ENCODE measurements at regions not wholly inside any gene's neighbourhood (a gene's known extent, or its start where the extent isn't known, plus 50 kb on each side); places are given as distances from the start of the nearest gene placed in this dataset.

GRCh38 chr20:7609251-7609650 is 331.0 kb downstream of the HAO1 start:
- H3K4me1 ChIP-seq (ENCODE audit: insufficient read depth), result no peaks in the 10 kb centered on the region
- H3K36me3 ChIP-seq (ENCODE audit: insufficient read depth), result no peaks in the 10 kb centered on the region
- DNase-seq (ENCODE audit: extremely low spot score), result no peak
- H3K4me3 ChIP-seq (ENCODE audit: low read depth, low read length), result no peak overlapping the region
- H3K27ac ChIP-seq (ENCODE audit: low read depth), result no peak overlapping the region

- 55% methylated on average over 4 of the region's 4 CpGs for WGBS
These were observed 329.6 kb downstream of the HAO1 start for GRCh38 chr20:7610681-7611080.

GRCh38 chr20:7617797-7618196 is 322.5 kb downstream of the HAO1 start:
- H3K27ac ChIP-seq (ENCODE audit: low read depth), result no peak overlapping the region
- no peak overlapping the region for H3K4me3 ChIP-seq (ENCODE audit: low read depth, low read length)
- no peaks in the 10 kb centered on the region for H3K4me1 ChIP-seq (ENCODE audit: insufficient read depth)
- DNase-seq (ENCODE audit: extremely low spot score), result no peak
- H3K36me3 ChIP-seq (ENCODE audit: insufficient read depth), result no peaks in the 10 kb centered on the region
- 71% methylated on average over 2 of the region's 2 CpGs for WGBS

More at GRCh38 chr20:7610681-7611080, 329.6 kb downstream of the HAO1 start:
- DNase-seq (ENCODE audit: extremely low spot score), result no peak
- H3K4me1 ChIP-seq (ENCODE audit: insufficient read depth), result no peaks in the 10 kb centered on the region
- H3K27ac ChIP-seq (ENCODE audit: low read depth), result no peak overlapping the region
- H3K4me3 ChIP-seq (ENCODE audit: low read depth, low read length), result no peak overlapping the region
- no peaks in the 10 kb centered on the region for H3K36me3 ChIP-seq (ENCODE audit: insufficient read depth)

GRCh38 chr20:7622399-7622961 is 317.8 kb downstream of the HAO1 start:
- 94% methylated on average over 28 of the region's 28 CpGs for WGBS
- DNase-seq (ENCODE audit: extremely low spot score), result no peak
- Histone ChIP-seq H3K36me3 (ENCODE audit: insufficient read depth) (no peaks in the 10 kb centered on the region), H3K4me3 (ENCODE audit: low read depth, low read length) (no peak overlapping the region), H3K4me1 (ENCODE audit: insufficient read depth) (no peaks in the 10 kb centered on the region), H3K27ac (ENCODE audit: low read depth) (no peak overlapping the region)

- no peak for DNase-seq (ENCODE audit: extremely low spot score)
- WGBS, result 81% methylated on average over 5 of the region's 5 CpGs
- H3K4me1 ChIP-seq (ENCODE audit: insufficient read depth), result no peaks in the 10 kb centered on the region
These were observed 315.4 kb downstream of the HAO1 start for GRCh38 chr20:7624886-7625285.

GRCh38 chr20:7627734-7628663 is 312.3 kb downstream of the HAO1 start:
- Histone ChIP-seq H3K36me3 (ENCODE audit: insufficient read depth) (no peaks in the 10 kb centered on the region), H3K4me3 (ENCODE audit: low read depth, low read length) (no peak overlapping the region), H3K27ac (ENCODE audit: low read depth) (no peak overlapping the region), H3K4me1 (ENCODE audit: insufficient read depth) (no peaks in the 10 kb centered on the region)
- peak; percentile 10 for DNase-seq (ENCODE audit: extremely low spot score)
- WGBS, result 61% methylated on average over 5 of the region's 5 CpGs

More at GRCh38 chr20:7624886-7625285, 315.4 kb downstream of the HAO1 start:
- H3K36me3 ChIP-seq (ENCODE audit: insufficient read depth), result no peaks in the 10 kb centered on the region
- H3K27ac ChIP-seq (ENCODE audit: low read depth), result no peak overlapping the region
- H3K4me3 ChIP-seq (ENCODE audit: low read depth, low read length), result no peak overlapping the region

- WGBS, result 27% methylated on average over 1 of the region's 1 CpG
- DNase-seq (ENCODE audit: extremely low spot score), result no peak
- H3K27ac ChIP-seq (ENCODE audit: low read depth), result no peak overlapping the region
- no peaks in the 10 kb centered on the region for H3K36me3 ChIP-seq (ENCODE audit: insufficient read depth)
- no peaks in the 10 kb centered on the region for H3K4me1 ChIP-seq (ENCODE audit: insufficient read depth)
- H3K4me3 ChIP-seq (ENCODE audit: low read depth, low read length), result no peak overlapping the region
These were observed 310.4 kb downstream of the HAO1 start for GRCh38 chr20:7629880-7630279.

- no peak overlapping the region for H3K4me3 ChIP-seq (ENCODE audit: low read depth, low read length)
- no peak for DNase-seq (ENCODE audit: extremely low spot score)
- H3K27ac ChIP-seq (ENCODE audit: low read depth), result no peak overlapping the region
- no peaks in the 10 kb centered on the region for H3K4me1 ChIP-seq (ENCODE audit: insufficient read depth)
- H3K36me3 ChIP-seq (ENCODE audit: insufficient read depth), result no peaks in the 10 kb centered on the region
These were observed 303.1 kb downstream of the HAO1 start for GRCh38 chr20:7637184-7637583.

GRCh38 chr20:7650086-7650879 is 290.0 kb downstream of the HAO1 start:
- H3K4me3 ChIP-seq (ENCODE audit: low read depth, low read length), result no peak overlapping the region
- no peaks in the 10 kb centered on the region for H3K4me1 ChIP-seq (ENCODE audit: insufficient read depth)
- no peaks in the 10 kb centered on the region for H3K36me3 ChIP-seq (ENCODE audit: insufficient read depth)
- WGBS, result 64% methylated on average over 6 of the region's 6 CpGs
- H3K27ac ChIP-seq (ENCODE audit: low read depth), result no peak overlapping the region
- no peak for DNase-seq (ENCODE audit: extremely low spot score)

- H3K4me1 ChIP-seq (ENCODE audit: insufficient read depth), result no peaks in the 10 kb centered on the region
- H3K27ac ChIP-seq (ENCODE audit: low read depth), result no peak overlapping the region
- no peak overlapping the region for H3K4me3 ChIP-seq (ENCODE audit: low read depth, low read length)
- no peak for DNase-seq (ENCODE audit: extremely low spot score)
- peaks cover 2% of the 10 kb centered on the region for H3K36me3 ChIP-seq (ENCODE audit: insufficient read depth)
These were observed 286.0 kb downstream of the HAO1 start for GRCh38 chr20:7654231-7654630.

- no peak overlapping the region for H3K27ac ChIP-seq (ENCODE audit: low read depth)
- 66% methylated on average over 4 of the region's 4 CpGs for WGBS
These were observed 283.4 kb downstream of the HAO1 start for GRCh38 chr20:7656687-7657467.

GRCh38 chr20:7657569-7657968 is 282.7 kb downstream of the HAO1 start:
- Histone ChIP-seq H3K36me3 (ENCODE audit: insufficient read depth) (peaks cover 2% of the 10 kb centered on the region), H3K4me1 (ENCODE audit: insufficient read depth) (no peaks in the 10 kb centered on the region), H3K4me3 (ENCODE audit: low read depth, low read length) (no peak overlapping the region), H3K27ac (ENCODE audit: low read depth) (no peak overlapping the region)
- DNase-seq (ENCODE audit: extremely low spot score), result no peak
- 60% methylated on average over 2 of the region's 2 CpGs for WGBS

More at GRCh38 chr20:7656687-7657467, 283.4 kb downstream of the HAO1 start:
- Histone ChIP-seq H3K4me1 (ENCODE audit: insufficient read depth) (no peaks in the 10 kb centered on the region), H3K4me3 (ENCODE audit: low read depth, low read length) (no peak overlapping the region), H3K36me3 (ENCODE audit: insufficient read depth) (peaks cover 2% of the 10 kb centered on the region)
- DNase-seq (ENCODE audit: extremely low spot score), result no peak

- 87% methylated on average over 3 of the region's 3 CpGs for WGBS
- Histone ChIP-seq H3K4me1 (ENCODE audit: insufficient read depth) (no peaks in the 10 kb centered on the region), H3K36me3 (ENCODE audit: insufficient read depth) (peaks cover 2% of the 10 kb centered on the region), H3K27ac (ENCODE audit: low read depth) (no peak overlapping the region), H3K4me3 (ENCODE audit: low read depth, low read length) (no peak overlapping the region)
- DNase-seq (ENCODE audit: extremely low spot score), result no peak
These were observed 280.1 kb downstream of the HAO1 start for GRCh38 chr20:7660165-7660564.

Measured in urinary bladder (tissue), 3 donors.